ENCODE measurements at regions not wholly inside any gene's neighbourhood (a gene's known extent, or its start where the extent isn't known, plus 50 kb on each side); places are given as distances from the start of the nearest gene placed in this dataset.

DNA sequence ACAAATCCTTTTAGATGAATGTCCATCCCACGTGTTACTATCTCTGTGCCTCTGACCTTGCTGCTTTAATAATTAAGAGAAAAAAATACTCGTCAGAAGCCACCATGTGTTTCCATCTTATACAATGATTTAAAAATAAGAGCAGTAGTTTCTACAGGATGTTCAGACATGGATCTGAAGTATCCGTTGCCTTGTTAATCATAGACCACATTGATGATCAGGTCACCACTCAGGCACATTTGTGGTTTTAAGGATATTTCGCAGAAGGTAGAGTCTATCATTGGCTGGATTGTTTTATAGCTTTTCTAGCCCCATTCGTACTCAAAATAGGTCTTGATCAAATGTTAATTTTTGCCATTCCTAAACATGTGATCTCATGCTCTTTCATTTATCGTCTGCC is 710.0 kb upstream of the ARGLU1 start:
- FAIRE-seq (no peak), DNase-seq (ENCODE audit: low spot score) (no peak)

DNA sequence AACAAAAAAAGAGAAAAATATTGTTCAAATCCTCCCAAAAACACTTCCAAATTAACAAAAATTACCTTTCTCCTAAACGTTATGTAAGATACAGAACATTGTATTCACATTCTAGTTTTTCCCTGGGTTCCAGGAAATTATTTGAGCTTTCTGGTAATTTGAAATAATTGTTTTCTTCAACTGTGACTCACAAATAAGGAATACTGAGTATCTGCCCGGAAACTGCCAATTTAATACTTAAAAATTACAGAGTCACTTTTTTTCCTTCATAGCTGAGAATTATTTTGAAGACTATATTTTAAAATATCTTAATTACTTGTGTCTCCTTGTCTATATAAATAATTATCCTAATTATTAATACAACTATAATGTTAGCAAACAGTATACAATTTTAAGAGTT is 709.0 kb upstream of the ARGLU1 start:
- DNase-seq (ENCODE audit: low spot score), result no peak
- FAIRE-seq, result no peak

DNA sequence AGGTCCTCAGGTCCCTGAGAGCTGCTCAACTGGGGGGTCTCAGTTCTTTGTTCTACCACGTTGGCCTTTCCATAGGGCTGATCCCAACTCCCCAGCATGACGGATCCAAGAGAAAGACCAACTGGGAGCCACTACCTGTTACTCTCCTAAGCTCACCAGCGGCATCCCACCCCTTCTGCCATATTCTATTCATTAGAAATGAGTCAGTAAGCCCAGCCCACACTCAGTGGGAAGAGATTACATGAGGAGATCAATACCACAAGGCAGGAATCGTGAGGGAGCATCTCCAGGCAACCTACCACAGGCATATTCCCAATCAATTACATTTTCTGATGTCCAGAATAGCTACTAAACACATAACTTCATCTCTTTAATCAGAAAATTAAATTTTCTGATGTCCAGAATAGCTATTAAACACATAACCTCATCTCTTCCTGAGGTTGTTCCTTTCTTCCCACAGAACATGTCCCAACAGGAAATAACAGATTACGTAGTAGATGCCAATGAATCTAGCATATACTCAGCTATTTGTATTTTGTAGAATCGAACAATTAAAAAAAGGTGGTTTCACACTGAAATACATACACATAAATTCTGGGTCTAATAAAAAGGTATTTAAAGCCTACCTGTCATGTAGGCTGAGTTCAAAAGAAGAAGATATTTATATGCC is 708.1 kb upstream of the ARGLU1 start:
- DNase-seq (ENCODE audit: low spot score) (no peak), FAIRE-seq (no peak)

DNA sequence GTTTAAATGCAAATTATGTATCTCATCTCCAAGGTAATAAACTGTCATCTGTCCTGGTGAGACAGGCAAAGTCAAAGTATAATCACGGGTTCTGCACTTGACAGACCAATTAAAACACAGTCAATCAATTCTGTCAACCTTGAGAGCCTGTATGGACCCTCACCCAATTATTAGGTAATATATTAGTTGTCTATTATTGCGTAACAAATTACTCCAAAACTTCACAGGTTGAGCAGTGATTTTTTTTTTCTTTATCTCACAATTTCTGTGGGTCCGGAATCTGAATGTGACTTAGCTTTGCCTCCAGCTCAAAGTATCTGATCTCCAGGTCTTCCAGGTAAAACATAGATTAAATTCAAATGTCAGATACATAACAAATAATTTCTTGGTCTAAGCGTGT is 707.4 kb upstream of the ARGLU1 start:
- no peak for DNase-seq (ENCODE audit: low spot score)
- no peak for FAIRE-seq

DNA sequence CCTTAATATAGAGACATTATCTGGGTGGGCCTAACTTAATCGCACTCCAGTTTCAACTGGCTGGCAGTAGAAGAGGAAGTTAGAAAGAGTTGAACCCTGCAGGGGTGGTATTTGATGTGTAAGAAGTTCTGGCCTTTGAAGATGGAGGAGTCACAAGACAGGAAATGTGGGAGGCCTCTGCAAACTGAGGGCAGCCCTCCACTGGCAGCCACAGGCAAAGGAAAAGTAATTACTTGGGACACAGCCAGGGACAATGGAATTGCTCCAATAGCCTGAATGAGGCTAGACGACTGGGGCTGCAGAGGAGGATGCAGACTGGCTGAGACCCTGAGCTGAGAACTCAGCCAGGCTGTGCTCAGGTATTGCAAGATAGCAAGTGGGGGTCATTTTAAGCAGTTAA is 703.3 kb upstream of the ARGLU1 start:
- FAIRE-seq (no peak), DNase-seq (ENCODE audit: low spot score) (peak; percentile 15)

DNA sequence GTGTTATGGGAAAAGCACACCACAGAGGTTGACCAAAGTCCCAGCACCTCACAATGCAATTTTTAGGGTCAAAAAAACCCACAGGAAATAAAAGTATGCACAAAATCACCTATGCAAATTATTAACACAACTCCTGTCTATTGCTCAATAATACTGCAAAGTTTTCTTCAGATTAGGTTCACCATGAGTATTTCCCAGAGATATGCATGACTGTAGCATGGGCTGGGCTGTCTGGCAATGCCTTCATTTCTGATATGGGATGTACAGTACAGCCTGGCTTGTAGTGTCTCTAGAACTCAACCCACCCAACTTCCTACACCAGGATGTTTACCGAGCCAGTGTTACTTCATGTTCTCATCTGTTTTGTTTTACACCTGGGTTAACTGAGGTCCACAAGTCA is 698.7 kb upstream of the ARGLU1 start:
- FAIRE-seq, result no peak

DNA sequence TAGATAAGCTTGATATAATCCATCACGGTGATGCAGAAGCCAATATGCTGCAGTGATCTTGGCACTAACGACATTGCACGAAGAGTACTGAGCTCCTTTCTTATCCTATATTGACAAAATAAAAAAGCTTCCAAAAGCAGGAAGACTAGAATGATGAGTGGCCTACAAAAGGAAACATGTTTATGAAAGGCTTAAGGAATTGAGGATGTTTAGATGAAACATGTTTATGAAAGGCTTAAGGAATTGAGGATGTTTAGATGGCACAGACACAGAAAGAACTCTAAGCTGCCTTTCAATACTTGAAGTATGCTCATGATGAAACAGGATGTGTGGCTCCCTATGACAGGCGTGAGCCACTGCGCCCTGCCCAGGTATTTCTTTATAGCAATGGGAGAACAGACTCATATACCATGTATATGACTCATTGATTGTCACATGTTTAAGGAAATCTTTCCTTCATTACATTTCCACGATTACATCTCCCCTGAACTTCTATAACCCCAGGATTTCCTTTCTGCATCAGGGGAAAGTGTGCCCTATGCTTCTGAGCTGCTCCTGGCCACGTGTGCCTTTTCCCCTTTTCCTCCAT is 690.8 kb upstream of the ARGLU1 start:
- FAIRE-seq, result no peak

More for the DNA sequence above, 698.7 kb upstream of the ARGLU1 start:
- no peak for DNase-seq (ENCODE audit: low spot score)

DNA sequence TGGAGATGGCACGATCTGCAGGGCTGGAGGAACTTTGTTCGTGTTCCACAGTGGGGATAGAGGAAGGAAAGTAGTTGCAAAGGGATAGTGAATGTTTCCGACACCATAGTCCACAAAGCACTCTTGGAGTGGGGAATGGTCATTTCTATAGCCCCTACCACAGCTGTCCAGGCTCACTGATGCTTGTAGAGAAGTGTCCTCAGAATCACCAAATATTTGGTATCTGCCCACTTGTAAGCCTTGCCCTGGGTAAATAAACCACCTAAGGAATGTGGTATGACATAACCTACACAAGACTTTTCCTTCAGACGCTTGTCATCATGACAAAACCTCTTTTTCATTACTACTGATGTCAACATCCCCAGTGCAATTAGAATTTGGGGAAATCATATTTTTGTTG is 686.5 kb upstream of the ARGLU1 start:
- DNase-seq (ENCODE audit: low spot score), result no peak
- no peak for FAIRE-seq

More for the DNA sequence above, 690.8 kb upstream of the ARGLU1 start:
- no peak for DNase-seq (ENCODE audit: low spot score)

DNA sequence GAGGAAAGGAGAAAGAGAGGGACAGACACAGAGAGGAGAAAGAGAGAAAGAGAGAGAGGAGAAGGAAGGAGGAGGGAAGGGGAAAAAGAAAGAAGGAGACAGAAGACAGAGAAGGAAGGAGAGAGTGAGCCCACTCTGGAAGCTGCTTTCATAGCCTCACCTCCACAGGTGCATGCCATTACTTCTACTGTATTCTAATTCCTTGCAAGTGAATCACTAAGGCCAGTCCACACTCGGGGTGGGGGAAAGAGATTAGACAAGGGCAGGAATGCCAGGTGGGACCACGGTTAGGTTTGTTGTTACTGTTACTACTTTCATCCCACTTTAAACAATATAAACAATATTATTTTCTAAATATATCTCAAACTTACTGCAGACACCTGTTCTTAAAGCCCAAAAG is 684.5 kb upstream of the ARGLU1 start:
- FAIRE-seq, result no peak
- no peak for DNase-seq (ENCODE audit: low spot score)

DNA sequence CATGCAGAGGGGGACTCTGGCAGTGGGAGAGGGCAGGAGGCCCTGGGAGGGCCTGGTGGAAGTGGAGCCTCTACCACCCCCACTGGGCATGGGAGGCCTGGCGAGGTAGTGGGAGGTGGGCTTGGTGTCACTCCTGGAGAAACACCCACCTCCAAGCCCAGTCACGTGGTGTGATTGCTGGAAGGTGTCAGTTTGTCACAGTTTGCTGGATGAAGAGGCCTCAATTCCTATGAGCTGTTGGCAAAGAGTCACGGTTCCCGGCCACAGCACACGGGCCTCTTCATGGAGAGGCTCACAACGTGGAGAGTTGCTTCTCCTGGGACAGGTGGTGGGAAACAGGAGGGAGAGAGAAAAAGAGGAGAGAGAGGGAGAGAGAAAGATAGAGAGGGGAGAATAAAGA is 684.1 kb upstream of the ARGLU1 start:
- FAIRE-seq (no peak), DNase-seq (ENCODE audit: low spot score) (no peak)

DNA sequence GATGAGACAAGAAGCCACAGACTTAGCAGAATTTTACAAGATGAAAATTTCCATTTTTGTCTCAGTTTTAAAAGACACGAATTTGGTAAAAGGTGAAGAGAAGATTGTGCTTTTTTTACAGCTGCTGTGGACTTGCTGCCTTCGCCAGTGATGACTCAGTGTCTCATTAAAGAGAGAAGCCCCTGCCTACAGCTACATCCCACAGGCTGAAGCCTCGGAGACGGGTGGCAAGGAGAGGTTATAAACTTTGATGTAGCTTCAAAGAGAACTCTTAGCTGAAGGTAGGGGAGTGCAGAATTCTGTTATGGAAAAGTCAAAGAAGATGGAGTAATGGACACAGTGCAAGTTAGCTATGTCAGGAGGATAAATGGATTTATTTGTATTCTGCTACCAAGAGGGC is 683.4 kb upstream of the ARGLU1 start:
- no peak for DNase-seq (ENCODE audit: low spot score)
- no peak for FAIRE-seq

DNA sequence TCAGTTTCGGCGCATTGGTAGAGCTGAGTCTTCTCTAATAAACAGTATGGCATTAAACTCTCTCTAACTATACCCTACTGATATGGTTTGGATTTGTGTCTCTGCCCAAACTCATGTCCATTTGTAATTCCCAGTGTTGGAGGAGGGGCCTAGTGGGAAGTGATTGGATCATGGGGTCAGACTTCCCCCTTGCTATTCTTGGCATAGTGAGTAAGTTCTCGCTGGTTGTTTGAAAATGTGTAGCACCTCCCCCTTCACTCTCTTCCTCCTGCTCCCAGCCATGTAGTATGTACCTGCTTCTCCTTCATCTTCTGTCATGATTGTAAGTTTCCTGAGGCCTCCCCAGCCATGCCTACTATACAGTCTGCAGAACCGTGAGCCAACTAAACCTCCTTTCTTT is 682.7 kb upstream of the ARGLU1 start:
- FAIRE-seq (no peak), DNase-seq (ENCODE audit: low spot score) (no peak)

DNA sequence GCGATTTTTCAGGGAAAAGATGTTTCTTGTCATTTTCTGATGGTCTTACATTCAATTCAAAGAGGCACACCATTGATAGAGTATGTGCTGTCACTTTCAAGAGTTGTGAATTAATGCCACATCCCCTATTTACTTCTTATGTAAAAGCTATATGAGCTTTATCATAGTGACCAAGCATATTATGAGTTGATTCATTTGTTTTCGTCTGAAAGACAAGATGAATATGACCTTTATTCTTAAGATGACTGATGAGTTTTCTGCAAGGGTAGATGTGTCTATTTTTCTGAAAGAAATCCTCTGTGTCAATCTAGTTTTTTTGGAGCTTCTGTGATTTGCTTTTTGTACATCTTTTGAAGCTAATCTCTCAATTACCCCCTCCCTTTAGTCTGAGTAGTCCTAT is 676.3 kb upstream of the ARGLU1 start:
- DNase-seq (ENCODE audit: low spot score) (no peak), FAIRE-seq (no peak)

DNA sequence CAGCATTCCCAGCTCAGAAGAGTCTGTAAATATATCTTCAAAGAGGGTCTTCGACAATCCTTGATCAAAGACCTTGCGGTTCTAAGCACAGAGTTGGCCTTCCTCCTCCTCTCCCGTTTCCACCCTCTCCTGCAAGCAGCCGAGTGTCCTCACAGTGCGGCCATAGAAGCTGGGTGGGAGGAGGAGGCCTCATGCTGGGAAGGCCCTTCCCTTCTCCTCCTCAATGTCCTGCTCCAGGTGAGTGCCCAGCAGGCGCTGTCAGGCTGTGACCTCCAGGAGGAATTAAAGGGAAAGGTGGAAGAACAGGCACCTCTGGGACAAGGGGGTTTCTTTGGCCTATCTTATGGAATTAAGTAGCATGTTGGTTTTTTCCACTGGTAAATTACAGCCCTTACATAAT is 674.2 kb upstream of the ARGLU1 start:
- FAIRE-seq (no peak), DNase-seq (ENCODE audit: low spot score) (no peak)

DNA sequence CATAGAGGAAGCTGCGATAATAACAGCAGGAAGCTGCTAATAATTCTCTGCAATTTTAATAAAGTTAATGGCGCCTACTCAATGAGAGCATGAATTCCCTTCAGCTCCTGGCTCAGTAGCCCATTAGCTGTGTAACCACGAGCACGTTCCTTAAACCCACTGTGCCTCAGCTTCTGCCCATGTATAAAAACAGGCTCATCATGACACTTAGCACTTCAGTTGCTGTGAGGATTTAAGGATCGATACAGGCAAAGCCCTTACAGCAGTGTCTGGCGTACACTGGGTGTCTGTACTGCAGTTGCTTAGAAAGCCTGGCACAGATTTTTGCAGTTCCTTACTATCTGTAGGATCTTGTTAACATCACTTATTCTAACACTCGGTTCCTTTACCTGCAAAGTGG is 673.4 kb upstream of the ARGLU1 start:
- no peak for FAIRE-seq
- no peak for DNase-seq (ENCODE audit: low spot score)

DNA sequence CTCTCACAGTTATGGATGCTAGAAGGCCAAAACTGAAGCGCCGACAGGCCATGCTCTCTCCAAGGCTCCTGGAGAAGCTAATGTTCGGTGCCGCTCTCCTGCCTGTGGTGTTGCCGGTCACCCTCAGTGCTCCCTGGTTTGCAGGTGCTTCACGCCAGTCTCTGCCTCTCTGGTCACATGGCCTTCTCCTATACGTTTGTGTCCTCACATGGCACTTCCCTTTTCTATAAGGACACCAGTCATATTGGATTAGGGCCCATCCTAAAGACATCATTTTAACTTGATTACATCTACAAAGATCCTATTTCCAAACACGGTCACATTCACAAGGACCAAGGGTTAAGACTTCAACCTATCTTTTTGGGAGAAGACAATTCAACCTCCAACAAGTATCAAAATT is 671.3 kb upstream of the ARGLU1 start:
- FAIRE-seq (no peak), DNase-seq (ENCODE audit: low spot score) (no peak)

DNA sequence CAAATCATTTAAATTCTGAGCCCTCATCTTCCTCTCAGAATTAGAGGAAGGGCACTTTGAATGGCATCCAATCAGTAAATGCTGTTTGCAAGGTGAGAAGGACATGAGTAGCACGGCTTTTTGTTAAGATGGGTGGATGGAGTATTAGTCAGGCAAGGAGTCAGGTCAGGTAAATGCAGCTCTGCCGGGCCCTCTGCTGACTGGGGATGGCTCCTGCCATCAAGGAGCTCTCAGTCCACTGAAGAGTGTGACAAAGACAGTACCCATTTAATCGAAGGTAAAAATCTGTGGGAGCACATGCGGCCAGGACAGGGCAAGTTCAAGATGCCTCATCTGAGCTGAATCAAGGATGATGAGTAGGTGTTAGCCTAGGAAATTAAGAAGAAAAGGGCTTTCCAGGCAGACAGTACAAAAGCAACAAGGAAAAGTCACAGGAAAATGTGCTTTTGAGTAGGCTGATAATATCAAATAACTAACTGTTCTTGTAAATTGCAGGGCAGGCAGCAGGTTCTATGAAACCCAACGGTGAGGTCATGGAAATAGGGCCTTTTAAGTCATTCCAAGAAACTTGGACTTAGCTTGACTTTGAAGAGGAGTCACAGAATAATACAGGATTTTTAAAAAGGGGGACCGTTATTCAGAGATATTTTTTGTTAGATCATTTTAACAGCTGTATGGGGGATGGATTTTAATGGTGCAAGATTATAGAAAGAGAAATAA is 670.5 kb upstream of the ARGLU1 start:
- DNase-seq (ENCODE audit: low spot score) (no peak), FAIRE-seq (no peak)

DNA sequence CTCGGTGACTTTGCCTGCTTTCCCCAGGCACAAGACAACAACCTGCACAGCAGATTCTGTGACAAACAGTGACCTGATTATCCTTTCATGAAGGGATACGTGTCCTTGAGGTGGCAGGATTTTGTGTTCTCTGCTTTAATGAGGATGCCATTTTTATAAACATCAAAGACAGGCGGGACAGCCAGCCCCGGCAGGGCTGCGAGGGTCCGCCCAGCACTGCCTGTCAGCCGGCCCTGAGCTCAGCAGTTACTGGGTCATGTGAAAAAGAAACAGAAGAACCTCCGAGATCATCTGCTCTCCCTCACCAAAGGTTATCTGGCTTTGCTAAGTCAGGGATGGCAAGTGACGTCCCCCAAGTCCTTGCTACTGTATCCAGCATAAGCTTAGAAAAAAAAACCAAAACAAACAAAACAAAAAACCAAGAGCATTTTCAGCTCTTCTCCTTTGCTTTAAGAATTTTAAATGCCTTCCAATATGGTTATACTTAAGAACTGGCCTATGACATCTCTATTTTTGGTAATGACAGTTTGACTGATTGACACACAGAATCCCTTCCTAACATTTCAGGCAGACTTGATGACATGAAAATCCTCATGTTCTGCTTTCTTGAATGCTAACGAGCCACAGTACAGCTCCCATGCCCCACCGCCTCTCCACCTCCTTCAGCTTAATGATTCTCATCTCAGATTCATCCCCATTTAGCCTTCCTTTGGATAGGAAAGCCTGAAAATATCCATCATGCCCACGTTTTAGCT is 666.6 kb upstream of the ARGLU1 start:
- FAIRE-seq (no peak), DNase-seq (ENCODE audit: low spot score) (no peak)

DNA sequence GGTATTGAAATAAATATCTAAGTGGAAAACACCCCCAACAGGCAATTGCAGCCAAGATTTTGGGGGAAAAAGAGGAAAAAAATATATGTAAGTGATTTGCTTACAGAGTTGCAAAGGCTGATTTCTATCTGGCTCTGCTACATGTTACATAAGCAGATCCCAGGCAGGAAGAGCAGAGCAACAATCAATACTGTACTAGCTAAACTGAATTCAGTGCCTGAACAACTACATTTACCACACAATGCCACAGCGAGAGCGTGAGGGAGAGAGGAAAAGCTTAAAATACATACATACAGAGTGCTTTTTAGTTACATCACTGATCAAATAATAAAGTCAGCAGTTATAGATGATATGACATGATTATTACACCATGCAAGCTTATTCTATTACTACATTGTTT is 665.6 kb upstream of the ARGLU1 start:
- FAIRE-seq, result no peak
- DNase-seq (ENCODE audit: low spot score), result no peak

DNA sequence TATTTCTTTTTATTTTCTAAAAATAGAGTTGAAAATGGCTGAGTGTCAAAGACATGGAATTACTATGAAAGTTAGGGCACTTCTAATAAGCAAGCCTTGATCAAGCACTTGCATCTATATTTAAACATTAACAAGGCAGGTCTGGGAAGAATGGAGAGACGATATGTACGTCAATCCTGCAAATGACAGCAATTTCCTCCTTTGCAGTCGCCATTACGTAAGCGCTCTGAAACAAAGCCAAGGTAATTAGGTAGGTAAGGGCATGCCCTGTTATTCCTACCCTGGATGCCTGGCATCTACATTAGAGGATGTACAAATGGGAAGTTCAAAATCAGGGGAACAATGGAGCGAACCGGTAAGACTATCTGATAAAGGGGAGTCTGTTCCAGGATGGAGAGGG is 664.0 kb upstream of the ARGLU1 start:
- DNase-seq (ENCODE audit: low spot score), result no peak
- FAIRE-seq, result no peak

DNA sequence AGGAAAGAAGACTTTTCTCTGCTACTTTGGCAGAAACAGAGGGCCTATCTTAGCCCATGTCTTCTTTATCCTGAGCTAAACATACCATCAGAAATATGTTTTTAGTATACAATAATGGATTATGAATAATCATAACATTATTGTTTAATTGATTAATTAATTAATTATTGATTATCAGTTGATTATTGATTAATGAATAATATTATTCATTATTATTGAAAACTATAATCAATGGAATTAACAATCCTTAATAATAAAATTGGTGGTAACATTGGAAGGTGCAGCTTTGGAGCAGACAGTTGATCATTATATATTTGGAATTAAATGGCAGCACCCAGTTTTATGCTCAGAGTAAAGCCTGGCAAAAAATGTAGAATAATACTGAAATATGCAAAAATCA is 655.9 kb upstream of the ARGLU1 start:
- FAIRE-seq (no peak), DNase-seq (ENCODE audit: low spot score) (no peak)

DNA sequence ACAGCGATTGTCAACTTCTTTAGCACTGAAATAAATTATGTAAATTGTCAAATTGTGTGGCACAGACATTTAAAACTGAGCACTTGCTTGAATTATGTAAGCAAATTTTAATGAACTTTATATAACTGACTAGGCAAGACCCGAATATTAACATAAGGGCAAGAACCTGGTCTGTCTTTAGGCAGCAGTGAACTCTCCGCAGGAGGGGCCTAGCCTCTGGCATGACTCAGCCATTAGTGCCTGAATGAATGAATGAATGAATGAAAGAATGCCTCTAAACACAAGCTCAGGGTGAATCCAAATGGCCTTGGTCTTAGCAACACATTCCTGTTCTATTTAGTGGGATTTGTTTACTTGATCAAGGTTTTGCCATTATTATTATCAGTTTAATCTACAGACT is 654.7 kb upstream of the ARGLU1 start:
- DNase-seq (ENCODE audit: low spot score) (no peak), FAIRE-seq (no peak)
